Nucleus accumbens (tissue), 56 donors: ENCODE measurements at regions not wholly inside any gene's neighbourhood (a gene's known extent, or its start where the extent isn't known, plus 50 kb on each side); places are given as distances from the start of the nearest gene placed in this dataset.

ENCODE experiments used
- DNase-seq, 56 donors: peaks; one replicate each; lab custom pipeline; 2025; lab: John Stamatoyannopoulos, UW

DNA sequence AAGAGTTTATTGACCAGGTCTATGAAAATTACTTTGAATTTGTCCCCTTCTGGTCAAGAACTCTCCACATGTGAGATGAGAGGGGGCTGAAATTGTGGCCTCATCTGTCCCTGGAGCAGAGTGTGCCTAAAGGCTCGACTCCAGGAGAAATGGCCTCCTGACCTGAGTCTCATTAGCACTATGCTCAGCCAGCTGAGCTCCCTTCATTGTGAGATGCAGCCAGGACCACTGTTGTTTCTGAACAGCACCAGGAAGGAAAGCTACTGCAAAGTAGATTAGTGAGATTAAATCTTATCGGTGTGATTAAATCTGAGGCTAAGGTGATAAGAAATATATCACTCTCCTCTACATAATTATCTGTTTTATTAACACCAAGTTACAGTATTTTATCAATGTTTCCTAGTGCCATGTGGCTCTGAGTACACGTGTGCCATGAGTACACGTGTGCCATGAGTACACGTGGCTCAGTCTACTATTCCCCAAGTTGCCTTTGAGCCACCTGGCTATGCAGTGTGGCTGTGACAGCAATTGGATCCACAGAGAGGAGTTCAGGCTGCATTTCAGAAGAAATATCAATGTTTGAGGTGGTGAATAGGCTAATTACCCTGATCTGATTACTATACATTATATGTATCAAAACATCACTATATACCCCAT lies 126.9 kb downstream of the IPMK start:
- DNase-seq, result no peak

DNA sequence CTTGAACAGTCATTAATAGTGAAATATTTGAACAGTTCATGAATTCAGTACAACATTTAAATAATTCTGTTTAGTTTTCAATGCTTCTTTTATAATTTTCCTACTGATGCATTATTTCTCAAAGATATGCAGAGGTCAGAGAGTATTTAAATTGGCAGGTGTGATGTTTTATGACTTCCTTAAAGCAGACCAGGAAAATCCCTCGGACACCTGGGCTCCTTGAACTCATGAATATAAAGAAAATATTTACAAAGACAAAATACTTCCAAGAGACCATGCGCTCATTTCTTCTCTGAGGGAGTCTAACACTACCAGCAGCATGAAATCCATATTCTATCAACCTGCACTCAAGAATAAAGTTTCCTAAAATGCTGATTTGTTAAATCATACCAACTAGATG lies 127.6 kb downstream of the IPMK start:
- DNase-seq, result no peak

DNA sequence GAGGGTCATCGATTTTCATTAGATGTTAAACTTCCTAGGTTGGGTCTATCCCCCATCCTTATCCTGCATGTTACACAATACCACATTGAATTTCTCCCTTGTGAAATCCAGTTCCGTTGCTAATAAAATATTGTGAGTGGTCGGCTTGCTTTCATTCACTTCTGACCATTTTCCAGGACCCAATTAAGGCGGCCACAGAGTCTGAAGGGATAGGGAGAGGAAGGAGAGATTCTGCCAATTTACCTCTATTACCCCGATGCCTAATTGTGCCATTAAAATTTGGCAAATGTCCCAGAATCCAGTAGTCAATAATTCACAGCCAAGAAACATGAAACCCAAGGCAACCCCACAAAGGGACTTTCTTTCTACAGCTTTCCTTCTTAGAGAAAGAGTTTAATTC lies 129.9 kb downstream of the IPMK start:
- peak in 22 of 56 donors; percentile 1 to 72 (median 22) for DNase-seq

DNA sequence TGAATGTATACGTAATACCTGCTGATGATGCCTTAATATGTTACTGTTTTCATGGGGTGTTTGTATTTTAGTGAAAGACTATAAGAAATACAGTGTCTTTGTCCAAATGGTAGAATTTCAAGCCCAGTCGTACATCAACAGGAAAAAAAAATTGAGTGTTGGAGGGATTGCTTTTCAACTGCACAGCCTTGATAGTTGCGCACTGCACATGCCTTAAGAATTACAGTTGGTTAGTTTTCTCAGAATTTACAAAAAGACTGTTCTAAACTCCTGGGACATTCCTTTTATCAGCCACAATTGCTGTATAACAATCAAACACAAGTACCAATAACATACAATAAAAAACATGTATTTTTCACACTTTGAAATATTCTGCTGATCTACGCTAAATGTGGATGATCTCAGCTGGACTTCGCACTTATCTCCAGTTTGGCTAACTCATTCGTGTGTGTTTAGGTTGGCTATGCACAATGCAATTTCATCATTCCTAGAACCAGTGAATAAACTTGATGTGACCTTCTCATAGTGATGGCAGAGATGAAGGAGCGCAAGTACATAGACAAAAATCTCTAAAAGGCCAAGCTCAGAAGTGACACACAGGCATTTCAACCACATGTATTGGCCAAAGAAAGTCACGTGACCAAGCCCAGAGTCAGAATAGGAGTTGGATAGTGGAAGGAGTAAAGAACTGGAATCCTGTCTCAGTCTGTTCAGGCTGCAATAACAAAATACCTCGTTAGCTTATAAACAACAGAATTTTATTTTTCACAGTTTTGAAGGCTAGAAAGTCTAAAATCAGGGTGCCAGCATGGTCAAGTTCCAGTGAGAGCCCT lies 152.3 kb downstream of the IPMK start:
- DNase-seq, result no peak

DNA sequence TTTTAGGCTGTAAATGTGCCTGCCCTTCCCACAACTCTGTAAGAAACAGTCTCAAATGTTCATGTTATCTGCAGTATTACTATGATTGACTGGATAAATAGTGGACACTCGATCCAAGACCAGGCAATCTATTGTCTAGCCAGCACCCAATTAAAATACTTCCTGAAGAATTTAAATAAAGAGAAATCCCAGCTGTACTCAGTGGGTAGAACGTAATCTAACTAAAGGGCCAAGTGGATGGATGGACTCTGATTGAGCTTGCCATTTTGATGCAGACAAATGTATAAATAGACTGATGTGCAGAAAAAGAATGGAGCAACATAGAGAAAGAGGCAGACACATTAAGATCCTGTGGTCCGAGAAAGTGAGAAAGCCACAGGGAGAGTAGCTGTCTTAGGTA lies 158.0 kb downstream of the IPMK start:
- no peak for DNase-seq

DNA sequence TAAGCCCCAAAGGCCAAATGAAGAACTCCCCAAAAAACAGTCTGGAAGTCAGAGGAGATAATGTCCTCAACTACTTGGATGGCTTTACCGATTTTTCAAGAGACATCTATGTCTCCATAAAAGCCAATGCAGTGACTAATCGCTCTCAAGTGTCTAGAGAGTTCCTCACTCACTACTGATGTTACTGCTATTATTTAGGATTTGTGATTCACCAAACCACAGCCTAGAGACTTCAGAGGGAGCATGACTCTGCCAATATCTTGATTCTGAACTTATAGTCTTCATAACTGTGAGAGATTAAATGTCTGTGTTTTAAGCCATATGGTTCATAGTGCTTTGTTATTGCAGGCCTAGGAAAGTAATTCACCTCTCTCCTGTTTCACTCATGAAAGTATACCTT lies 160.2 kb downstream of the IPMK start:
- no peak for DNase-seq

DNA sequence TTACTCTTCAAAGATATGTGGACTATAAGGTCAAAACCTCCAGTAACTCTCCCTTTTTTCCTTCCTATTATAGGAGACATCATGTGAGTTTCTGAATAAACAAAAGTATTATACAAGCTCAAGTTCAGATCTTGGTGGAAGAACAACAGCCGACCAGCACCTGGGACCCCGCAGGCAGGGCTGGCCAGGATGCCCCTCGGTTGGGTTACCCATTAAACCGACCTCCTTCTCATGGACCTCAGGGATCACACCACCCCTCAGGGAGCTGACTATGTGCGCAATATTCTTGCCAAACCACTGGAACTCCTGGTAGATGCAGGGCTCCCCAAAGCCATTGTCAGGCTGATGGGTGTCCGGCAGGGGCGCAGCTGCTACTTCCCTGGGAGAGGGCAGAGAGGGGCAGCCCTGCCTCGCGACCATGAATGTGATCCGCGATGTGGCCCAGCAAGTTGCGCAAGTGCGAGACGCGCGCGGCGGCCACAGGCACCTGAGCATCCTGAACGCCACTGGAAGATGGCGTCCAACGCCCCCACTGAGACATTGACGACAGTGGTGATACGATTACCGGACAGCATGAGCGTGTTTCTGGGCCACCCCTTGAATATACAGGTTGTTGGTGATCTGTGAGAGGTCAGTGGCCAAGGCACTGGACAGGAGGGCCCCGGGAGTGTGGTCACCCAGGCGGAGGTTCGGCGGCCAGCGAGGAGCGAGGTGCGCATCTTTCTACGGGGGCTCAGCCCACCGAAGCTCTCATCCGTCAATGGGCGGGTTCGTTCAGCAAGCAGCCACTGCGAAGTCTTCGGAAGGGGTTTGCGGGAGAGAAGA lies 161.3 kb downstream of the IPMK start:
- DNase-seq, result no peak

DNA sequence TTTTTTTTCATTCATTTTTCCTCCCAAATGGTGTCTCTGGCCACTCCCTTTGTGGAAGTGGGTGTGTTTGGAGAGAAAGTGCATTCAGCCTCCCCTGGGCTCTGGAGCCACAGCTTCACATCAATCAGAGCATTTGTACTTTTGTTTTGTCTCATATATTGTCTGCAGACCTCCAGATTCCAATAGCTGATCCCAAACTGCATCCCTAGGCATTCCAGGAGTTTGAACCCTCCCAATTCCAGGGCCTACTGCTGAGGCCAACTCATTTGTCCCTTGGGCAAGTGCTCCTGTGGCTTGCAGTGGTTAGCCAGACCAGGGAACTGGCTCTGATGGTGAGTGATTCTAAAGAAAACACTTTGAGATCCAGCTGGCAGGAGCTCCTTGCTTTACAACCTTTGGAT lies 163.3 kb downstream of the IPMK start:
- peak in 3 of 56 donors; percentile 2 to 3 (median 2) for DNase-seq

DNA sequence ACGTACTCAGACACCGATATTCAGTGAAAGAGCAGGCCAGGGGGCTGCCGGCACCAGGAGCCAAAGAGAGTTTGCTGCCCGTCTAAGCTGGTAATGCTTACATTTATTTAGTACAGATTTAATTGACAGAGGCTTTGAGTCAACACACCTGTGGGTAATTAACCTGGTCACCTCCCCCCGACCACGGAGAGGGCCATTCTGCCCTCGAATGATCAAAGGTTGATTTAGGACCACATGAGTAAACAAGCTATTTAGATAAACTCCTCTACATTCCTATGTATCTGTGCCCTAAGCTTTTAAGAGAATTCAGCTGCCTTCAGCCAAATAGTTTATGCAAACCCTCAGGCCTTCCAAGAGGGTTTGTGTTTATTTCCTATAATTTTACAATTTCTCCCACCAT lies 164.8 kb downstream of the IPMK start:
- no peak for DNase-seq

DNA sequence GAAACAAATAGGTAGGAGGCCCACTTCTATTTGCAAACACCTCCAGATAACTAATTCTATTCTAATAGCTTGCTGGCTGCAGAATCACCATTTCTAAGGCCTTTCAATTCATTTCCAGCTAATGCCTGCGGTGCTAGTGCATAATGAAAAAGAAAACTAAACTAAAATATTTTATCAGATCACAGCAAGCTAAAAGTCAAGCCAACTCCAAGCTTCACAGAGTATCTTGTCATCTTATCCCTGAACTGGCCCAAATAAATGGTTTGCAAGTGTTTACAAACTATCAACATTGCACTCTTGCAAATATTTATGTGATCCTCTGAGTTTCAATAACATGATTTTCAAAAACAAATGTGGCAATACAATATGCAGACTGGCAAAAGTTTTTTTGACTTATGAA lies 166.0 kb downstream of the IPMK start:
- no peak for DNase-seq

DNA sequence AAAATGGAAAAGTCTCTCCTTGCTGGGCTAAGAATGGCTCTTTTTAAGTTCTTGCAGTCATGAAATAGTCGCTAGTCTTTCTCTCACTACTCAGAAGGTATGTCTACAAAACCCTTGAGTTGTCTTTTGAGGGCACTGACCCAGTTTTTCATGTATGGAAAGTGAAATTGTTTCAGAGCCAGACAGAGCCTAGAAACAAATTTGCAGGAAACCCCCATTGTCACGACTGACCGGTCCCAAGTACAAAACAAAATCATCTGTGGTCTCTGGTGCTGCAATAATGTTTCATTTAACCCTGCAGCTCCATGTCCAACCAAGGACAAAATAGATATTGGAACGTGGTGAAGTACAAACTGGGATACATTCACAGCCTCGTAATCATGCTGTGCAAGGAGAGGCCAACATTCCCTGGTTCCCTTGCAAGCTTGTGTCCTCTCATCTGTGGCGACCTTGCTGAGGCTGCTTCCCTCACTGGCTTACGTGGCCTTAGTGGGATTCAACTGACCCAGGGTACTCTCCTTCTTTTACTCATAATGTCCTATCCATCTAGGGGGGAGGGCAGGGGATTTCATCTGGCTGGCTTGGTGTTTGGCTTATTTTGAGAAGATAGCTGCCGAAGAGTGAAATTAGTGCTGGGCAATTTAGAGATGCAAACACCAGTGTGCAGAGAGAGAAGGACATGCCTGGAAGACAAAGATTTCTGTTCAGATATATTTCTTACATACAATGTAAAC lies 172.5 kb downstream of the IPMK start:
- no peak for DNase-seq

DNA sequence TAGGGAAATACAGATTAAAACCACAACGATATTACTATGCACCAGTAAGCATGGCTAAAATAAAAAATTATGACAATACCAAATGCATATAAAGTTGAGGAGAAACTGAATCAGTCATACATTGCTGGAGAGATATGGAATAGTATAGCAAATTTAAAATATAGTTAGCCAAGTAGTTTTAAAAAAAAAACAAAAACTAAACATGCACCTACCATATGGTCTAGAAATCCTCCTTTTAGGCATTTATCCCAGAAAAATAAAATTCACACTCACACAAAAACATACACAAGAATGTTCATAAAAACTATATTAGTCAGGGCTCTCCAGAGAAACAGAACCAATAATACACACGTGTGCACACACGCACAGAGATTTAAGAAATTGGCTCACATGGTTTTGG lies 175.8 kb downstream of the IPMK start:
- no peak for DNase-seq

DNA sequence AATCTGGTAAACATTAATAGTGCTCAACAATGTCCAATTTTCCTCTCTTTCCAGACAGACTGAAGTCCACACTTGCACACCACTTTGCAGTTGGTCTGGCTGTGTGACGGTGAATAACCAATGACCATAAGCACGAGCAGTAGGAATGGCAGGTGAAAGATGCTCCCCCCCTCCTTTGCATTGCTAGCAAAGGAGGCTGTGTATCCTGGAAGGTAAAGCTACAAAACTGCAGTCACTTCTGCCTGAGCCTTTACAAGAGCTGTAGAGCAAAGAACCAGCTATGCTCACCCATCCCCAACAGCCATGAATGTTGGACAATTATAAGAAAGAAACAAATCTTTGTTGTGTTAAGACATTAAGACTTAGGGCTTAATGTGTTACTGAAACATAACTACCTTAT lies 178.0 kb downstream of the IPMK start:
- no peak for DNase-seq

DNA sequence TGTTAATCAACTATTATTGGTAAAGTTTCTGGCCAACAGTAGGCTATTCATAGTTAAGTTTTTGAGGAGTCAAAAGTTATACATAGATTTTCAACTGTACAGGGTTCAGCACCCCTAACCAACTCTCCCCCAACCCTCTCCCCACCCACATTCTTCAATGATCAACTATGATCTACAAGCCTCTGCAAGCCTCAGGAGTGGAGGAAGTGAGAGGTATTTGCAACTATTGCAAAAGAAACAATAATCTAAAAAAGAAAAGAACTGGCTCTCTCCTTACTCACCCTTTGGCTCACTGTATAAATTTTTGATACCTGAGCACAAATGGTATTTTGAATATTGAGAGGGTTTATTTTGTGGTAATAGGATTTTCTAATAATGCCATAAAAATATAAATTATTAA lies 179.8 kb downstream of the IPMK start:
- no peak for DNase-seq

DNA sequence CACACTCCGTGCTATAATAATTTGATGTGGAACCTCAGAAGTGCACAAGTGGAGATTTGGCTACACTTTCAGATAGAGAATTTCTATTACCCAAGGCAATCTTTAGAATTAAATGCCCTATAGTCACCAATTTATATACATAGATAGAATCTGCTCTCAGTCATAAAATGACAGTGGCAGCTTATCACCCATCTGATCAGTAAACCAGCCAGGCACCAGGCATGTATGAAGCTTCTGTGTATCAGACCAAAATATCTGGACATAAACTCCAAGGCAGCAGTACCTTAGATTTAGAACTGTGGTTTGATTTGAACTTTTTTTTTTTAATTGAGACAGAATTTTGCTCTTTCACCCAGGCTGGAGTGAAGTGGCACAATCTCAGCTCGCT lies 180.9 kb downstream of the IPMK start:
- DNase-seq, result no peak

DNA sequence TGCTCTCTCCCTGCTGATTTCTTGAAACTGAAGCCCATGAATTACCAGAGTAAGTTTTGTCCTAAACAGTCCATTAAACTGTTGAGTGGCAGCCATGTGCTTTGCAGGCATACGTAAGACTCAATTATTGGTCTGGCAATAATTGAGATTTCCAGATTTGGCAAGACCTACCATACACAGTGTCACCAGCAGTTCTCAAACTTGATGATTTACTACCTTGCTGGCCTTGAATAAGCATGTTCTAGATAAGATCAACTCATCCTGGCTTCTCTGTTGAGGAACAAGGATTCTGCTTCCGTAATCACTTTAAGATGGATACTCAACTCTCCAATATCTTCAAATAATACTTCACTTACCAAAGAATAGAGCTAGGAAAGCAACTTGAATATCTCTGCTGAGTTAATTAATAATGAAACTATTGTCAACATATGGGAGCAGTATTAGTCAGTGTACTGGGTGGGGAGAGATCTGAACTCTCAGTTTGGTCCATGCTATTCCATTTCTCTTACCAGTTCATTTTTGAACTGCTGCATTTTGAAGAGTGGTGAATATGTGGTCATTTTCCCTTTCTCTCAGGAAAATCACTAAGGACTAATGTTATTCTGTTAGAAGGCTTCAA lies 181.4 kb downstream of the IPMK start:
- DNase-seq, result no peak

DNA sequence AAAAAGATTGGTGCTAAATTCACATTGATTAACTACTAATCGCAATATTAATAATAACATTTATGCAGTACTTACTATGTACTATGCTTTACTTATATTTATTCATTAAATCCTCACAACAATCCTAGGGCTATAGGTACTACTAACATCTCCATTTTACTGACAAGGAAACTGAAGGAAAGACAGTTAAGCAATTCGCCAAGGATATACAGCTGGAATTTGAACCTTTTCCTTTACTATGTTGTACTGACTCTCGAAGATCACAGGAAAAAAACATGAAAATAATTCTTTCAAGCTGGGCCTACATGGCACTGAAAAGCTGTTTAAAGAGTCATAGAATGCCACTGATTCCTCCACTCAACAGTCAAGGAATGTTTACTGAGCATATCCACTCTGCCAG lies 185.4 kb downstream of the IPMK start:
- DNase-seq, result no peak

DNA sequence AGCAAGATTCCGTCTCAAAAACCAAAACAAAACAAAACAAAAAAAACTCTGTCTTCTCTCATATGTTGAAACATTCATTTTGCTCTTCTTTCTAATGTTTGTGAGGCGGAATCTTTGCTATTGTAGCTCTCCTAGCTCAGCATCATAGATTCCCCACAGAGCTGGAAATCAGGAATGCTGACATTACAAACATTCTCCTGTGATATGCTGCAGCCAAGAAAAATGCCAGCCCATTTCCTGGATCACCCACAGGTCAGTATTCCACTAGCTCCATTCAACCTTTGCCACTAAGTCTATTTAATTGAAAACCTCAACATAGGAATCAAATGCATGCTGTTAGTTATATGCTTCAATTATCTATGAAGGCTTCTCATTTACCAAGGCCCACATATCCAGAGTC lies 186.3 kb downstream of the IPMK start:
- DNase-seq, result no peak

DNA sequence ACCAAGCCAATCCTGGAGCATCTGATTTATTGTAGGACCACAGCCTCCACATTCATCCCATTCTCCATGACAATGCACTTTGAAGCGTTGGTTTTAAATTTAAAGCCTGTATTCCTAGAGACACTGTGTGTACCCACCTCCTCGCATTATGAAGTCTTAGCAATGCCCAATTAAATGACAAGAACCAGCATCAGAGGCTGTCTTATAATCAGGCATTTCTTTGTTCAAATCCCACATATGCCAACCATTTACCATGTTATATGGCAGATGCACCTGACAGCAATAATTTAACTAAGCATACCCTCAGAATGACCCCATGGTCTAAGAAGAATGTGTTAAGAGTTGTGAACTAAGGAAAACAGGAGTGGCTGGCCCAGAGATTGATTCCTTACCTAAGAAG lies 188.2 kb downstream of the IPMK start:
- DNase-seq, result no peak

DNA sequence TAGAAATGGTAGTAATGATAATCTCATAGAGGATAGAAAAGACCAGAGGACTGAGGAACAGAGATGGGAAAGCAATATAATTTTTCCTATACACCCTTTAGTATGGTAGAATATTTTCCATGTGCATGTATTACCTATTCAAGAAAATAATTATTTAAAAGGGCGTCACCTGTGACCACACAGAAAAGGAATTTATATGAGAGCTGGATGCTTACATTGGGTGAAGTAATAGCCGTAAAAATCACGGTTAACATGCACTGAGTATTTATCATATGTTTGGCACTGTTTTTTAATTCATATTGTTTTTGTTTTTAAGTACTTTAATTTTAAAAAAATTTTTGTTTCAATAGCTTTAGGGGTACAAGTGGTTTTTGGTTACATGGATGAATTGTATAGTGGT lies 195.1 kb downstream of the IPMK start:
- no peak for DNase-seq
